Natural killer cell (primary cell): ENCODE measurements at regions not wholly inside any gene's neighbourhood (a gene's known extent, or its start where the extent isn't known, plus 50 kb on each side); places are given as distances from the start of the nearest gene placed in this dataset.

Experiments used
- ATAC-seq, 3 donors: fragments of 150-1000 bp in 2 of 3; fragments of 200-7000 bp in 1 of 3; cut with Tn5 transposase; 1 replicate in 1 of 3; 2 replicates in 2 of 3; pipeline ENCODE4 v1.10.0; 2021; ENCODE audit warnings: mild to moderate bottlenecking in 2 of 3, moderate library complexity in 2 of 3
- DNase-seq, 2 donors: peaks; one replicate each; pipeline versions ENCODE4 v3.0.0 to v3.0.0-alpha.2; 2013 to 2021; ENCODE audit warnings: mixed read lengths in 1 of 2
- H3K27ac ChIP-seq: one replicate; pipeline ENCODE4 v1.5.1; 2013; ENCODE audit warnings: mild to moderate bottlenecking, low read length
- H3K27me3 ChIP-seq: one replicate; pipeline ENCODE4 v1.6.1; 2013; ENCODE audit warnings: low read length; ENCODE audit not compliant: control insufficient read depth, insufficient read depth
- H3K36me3 ChIP-seq: one replicate; pipeline ENCODE4 v1.6.1; 2013; ENCODE audit warnings: low read length; ENCODE audit not compliant: control insufficient read depth, insufficient read depth
- H3K4me1 ChIP-seq: one replicate; pipeline ENCODE4 v1.6.1; 2013; ENCODE audit warnings: low read length; ENCODE audit not compliant: control insufficient read depth, insufficient read depth
- H3K4me3 ChIP-seq: one replicate; pipeline ENCODE4 v1.5.1; 2013; ENCODE audit warnings: low read length
- H3K9me3 ChIP-seq: one replicate; pipeline ENCODE4 v1.6.1; 2013; ENCODE audit warnings: low read length; ENCODE audit not compliant: control insufficient read depth, insufficient read depth
- H3K27ac Mint-ChIP-seq, 2 donors: one replicate each; pipeline ENCODE4 v1.8.0; 2022; ENCODE audit warnings: mild to moderate bottlenecking in 2 of 2, mixed read lengths in 2 of 2, moderate library complexity in 1 of 2
- H3K27me3 Mint-ChIP-seq, 2 donors: one replicate each; pipeline ENCODE4 v1.8.0; 2022; ENCODE audit warnings: low read depth in 2 of 2, mixed read lengths in 2 of 2
- H3K36me3 Mint-ChIP-seq: one replicate; pipeline ENCODE4 v1.8.0; 2022; ENCODE audit warnings: mixed read lengths
- H3K4me1 Mint-ChIP-seq, 2 donors: one replicate each; pipeline ENCODE4 v1.8.0; 2022; ENCODE audit warnings: mixed read lengths in 2 of 2
- H3K4me3 Mint-ChIP-seq: one replicate; pipeline ENCODE4 v1.8.0; 2022; ENCODE audit warnings: mild to moderate bottlenecking, moderate library complexity, mixed read lengths
- H3K9me3 Mint-ChIP-seq, 2 donors: one replicate each; pipeline ENCODE4 v1.8.0; 2022; ENCODE audit warnings: mixed read lengths in 2 of 2
- whole genome bisulfite sequencing: methylation state at CpG from one replicate; pipeline ENCODE4 v1.1.7; 2013; ENCODE audit warnings: missing lambda C conversion rate; ENCODE audit not compliant: insufficient coverage; 5-methylcytosine and 5-hydroxymethylcytosine counted together
- intact Hi-C: fragments of 100-400 bp; cut with micrococcal nuclease; formaldehyde crosslinking; loops from one replicate; pipeline ENCODE4 v1.14.2; 2022
- TF ChIP-seq, protein P1 (sequence below): fragments of 200-600 bp; IDR thresholded peaks from one replicate; pipeline ENCODE4 v1.8.0; 2022; ENCODE audit warnings: antibody characterized with exemption

DNA sequence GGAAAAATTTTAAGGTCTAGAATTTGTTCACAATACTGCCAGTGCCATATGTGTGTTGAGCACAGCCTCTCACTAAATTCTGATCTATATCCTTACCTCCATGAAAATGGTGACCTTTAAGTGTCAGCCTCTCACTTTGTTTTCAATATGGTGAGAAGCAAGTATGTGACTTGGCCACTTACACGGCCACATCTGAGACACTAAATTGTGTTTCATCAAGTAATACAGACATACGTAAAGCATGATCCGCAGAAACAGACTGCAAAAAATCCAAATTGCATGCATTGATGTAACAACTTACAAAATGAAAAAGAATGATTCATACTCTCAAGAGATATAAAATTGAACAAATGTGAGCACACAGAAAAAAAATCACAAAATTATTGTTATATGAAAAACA lies 55.2 kb upstream of the UGP2 start:
- TF ChIP-seq, protein P1, sequence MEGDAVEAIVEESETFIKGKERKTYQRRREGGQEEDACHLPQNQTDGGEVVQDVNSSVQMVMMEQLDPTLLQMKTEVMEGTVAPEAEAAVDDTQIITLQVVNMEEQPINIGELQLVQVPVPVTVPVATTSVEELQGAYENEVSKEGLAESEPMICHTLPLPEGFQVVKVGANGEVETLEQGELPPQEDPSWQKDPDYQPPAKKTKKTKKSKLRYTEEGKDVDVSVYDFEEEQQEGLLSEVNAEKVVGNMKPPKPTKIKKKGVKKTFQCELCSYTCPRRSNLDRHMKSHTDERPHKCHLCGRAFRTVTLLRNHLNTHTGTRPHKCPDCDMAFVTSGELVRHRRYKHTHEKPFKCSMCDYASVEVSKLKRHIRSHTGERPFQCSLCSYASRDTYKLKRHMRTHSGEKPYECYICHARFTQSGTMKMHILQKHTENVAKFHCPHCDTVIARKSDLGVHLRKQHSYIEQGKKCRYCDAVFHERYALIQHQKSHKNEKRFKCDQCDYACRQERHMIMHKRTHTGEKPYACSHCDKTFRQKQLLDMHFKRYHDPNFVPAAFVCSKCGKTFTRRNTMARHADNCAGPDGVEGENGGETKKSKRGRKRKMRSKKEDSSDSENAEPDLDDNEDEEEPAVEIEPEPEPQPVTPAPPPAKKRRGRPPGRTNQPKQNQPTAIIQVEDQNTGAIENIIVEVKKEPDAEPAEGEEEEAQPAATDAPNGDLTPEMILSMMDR = no peak
- Histone ChIP-seq H3K27me3 (no peaks in the 10 kb centered on the region), H3K36me3 (no peaks in the 10 kb centered on the region), H3K4me1 (no peaks in the 10 kb centered on the region), H3K4me3 (no peak overlapping the region), H3K9me3 (no peaks in the 10 kb centered on the region), H3K27ac (no peak overlapping the region)
- intact Hi-C loops = no loop called here
- DNase-seq (no peak), ATAC-seq (no peak)
- Mint-ChIP-seq H3K27me3 (no peaks in the 10 kb centered on the region), H3K4me3 (no peak overlapping the region), H3K36me3 (no peaks in the 10 kb centered on the region), H3K4me1 (no peaks in the 10 kb centered on the region), H3K27ac (no peak overlapping the region), H3K9me3 (no peaks in the 10 kb centered on the region)
- WGBS = 92% methylated on average over 2 of the region's 3 CpGs

DNA sequence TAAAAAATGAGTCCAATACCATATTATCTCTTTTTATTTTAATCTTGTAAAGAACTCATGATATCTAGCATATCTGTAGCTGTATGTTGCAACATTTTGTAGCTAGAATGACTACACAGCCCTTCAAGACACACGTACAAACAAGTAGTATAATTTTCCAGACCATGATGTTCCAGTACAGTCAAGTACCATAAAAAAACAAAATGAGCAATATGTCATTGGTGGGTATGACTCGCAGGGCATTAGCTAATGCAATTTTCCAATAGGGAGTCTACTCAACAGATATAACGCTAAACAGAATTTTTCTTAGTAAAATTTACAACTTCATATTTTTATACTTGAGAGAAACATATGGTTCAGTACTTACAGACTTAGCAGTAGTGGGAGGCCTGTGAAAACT lies 53.6 kb upstream of the UGP2 start:
- Mint-ChIP-seq H3K27ac (no peak overlapping the region), H3K4me1 (no peaks in the 10 kb centered on the region), H3K27me3 (no peaks in the 10 kb centered on the region), H3K4me3 (no peak overlapping the region), H3K9me3 (no peaks in the 10 kb centered on the region), H3K36me3 (no peaks in the 10 kb centered on the region)
- TF ChIP-seq, protein P1 = no peak
- no peaks in the 10 kb centered on the region for H3K4me1 ChIP-seq
- no peak overlapping the region for H3K4me3 ChIP-seq
- WGBS = 75% methylated on average over 1 of the region's 3 CpGs
- H3K27ac ChIP-seq = no peak overlapping the region
- no peak for ATAC-seq
- intact Hi-C loops = no loop called here
- H3K36me3 ChIP-seq = no peaks in the 10 kb centered on the region
- no peaks in the 10 kb centered on the region for H3K27me3 ChIP-seq
- no peak for DNase-seq
- no peaks in the 10 kb centered on the region for H3K9me3 ChIP-seq

DNA sequence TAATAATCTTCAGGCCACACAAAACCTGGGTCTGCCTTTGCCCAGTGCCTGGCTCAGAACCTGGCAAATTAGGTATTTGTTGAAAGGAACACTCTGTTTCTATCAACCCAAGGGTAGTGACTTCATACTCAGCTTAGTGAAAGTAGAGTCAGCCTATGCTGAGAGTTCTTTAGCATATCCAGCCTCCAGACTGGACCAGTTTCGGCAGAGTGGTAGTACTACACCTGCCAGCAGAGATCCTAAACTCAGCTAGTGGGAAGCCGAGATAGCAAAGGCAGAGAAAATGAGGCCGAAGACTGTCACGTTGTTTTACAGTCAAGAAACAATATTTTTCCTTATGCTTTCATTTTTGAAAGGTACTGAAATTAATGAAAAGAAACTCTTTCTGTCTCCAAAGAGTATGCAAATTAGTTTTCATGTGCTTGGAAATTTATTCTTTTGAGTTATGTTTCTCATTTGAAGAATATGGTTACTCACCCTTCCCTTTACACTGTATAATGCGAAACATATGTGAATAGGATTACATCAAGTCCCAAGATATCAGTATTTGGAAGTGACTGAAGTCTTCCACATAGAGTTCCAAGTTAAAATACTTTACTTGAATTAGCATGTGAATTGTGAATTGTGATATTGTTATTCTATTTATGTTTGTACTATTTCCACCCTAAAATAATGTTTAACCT lies 52.2 kb upstream of the UGP2 start:
- H3K4me1 ChIP-seq = no peaks in the 10 kb centered on the region
- Mint-ChIP-seq H3K9me3 (no peaks in the 10 kb centered on the region), H3K27ac (no peak overlapping the region), H3K4me1 (no peaks in the 10 kb centered on the region), H3K4me3 (no peak overlapping the region), H3K36me3 (no peaks in the 10 kb centered on the region), H3K27me3 (no peaks in the 10 kb centered on the region)
- TF ChIP-seq, protein P1 = no peak
- no peaks in the 10 kb centered on the region for H3K9me3 ChIP-seq
- no peak for DNase-seq
- H3K4me3 ChIP-seq = no peak overlapping the region
- no peak overlapping the region for H3K27ac ChIP-seq
- intact Hi-C loops = no loop called here
- ATAC-seq = no peak
- WGBS = 94% methylated on average over 4 of the region's 5 CpGs
- H3K27me3 ChIP-seq = no peaks in the 10 kb centered on the region
- H3K36me3 ChIP-seq = no peaks in the 10 kb centered on the region

DNA sequence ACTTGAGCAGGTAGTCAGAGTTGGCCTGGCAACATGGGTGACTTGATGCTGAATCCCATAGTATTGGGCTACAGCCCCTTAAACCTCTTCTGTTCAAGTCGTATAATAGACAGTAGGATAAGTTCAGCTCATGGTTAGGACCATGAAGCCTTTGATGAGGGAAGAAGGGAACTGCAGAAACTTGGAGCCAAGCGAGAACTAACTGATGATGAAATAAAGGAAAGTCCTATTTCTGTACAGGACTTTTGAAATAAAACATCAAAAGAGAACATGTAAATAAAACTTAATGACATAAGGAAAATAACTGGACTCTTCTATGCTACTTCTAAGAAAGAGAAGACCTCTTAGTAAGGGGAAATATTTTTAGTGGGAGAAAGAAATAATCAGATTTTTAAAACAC lies 51.2 kb upstream of the UGP2 start:
- no peak for DNase-seq
- Histone ChIP-seq H3K4me1 (no peaks in the 10 kb centered on the region), H3K27me3 (no peaks in the 10 kb centered on the region), H3K9me3 (no peaks in the 10 kb centered on the region), H3K36me3 (no peaks in the 10 kb centered on the region), H3K27ac (no peak overlapping the region), H3K4me3 (no peak overlapping the region)
- Mint-ChIP-seq H3K4me3 (no peak overlapping the region), H3K36me3 (no peaks in the 10 kb centered on the region), H3K9me3 (no peaks in the 10 kb centered on the region), H3K27me3 (no peaks in the 10 kb centered on the region), H3K4me1 (no peaks in the 10 kb centered on the region), H3K27ac (no peak overlapping the region)
- TF ChIP-seq, protein P1 = no peak
- intact Hi-C loops = no loop called here
- ATAC-seq = no peak
- WGBS = 87% methylated on average over 1 of the region's 2 CpGs
